IMR-90 (cell line): ENCODE measurements at regions not wholly inside any gene's neighbourhood (a gene's known extent, or its start where the extent isn't known, plus 50 kb on each side); places are given as distances from the start of the nearest gene placed in this dataset.

Experiments used
- CEBPB ChIP-seq: IDR thresholded peaks from 2 replicates; pipeline ENCODE4 v1.6.1; 2012; ENCODE audit warnings: low read depth, low read length, improper control_type of control experiment
- CTCF ChIP-seq: conservative IDR thresholded peaks from 2 replicates; pipeline ENCODE4 v1.5.1; 2012; ENCODE audit warnings: mild to moderate bottlenecking, low read depth, low read length, improper control_type of control experiment
- FOS ChIP-seq: fragments of 150-350 bp; IDR thresholded peaks from 2 replicates; pipeline ENCODE4 v1.6.1; 2016; ENCODE audit warnings: low read depth, low read length
- MAFK ChIP-seq: IDR thresholded peaks from 2 replicates; pipeline ENCODE4 v1.6.1; 2012; ENCODE audit warnings: low read depth, low read length, improper control_type of control experiment
- MAZ ChIP-seq: IDR thresholded peaks from 2 replicates; pipeline ENCODE4 v1.6.1; 2012; ENCODE audit warnings: low read depth, mild to moderate bottlenecking, low read length, improper control_type of control experiment, moderate library complexity, borderline replicate concordance
- NFE2L2 ChIP-seq: fragments of 150-350 bp; IDR thresholded peaks from 2 replicates; pipeline ENCODE4 v1.6.1; 2016; ENCODE audit warnings: low read depth, mild to moderate bottlenecking, low read length
- POLR2A ChIP-seq: IDR thresholded peaks from 2 replicates; pipeline ENCODE4 v1.6.1; 2012; ENCODE audit warnings: mild to moderate bottlenecking, low read depth, low read length
- RCOR1 ChIP-seq: IDR thresholded peaks from 2 replicates; pipeline ENCODE4 v1.6.1; 2012; ENCODE audit warnings: mild to moderate bottlenecking, low read length, improper control_type of control experiment; ENCODE audit not compliant: insufficient replicate concordance
- RFX5 ChIP-seq: IDR thresholded peaks from 2 replicates; pipeline ENCODE4 v1.8.0; 2012; ENCODE audit warnings: low read depth, mild to moderate bottlenecking, low read length, moderate library complexity
- SMC3 ChIP-seq: fragments of 150-350 bp; IDR thresholded peaks from 2 replicates; pipeline ENCODE4 v1.6.1; 2016; ENCODE audit warnings: low read depth, mild to moderate bottlenecking, antibody characterized with exemption, low read length, moderate library complexity
- USF2 ChIP-seq: fragments of 150-350 bp; IDR thresholded peaks from 2 replicates; pipeline ENCODE4 v1.6.1; 2017; ENCODE audit warnings: mild to moderate bottlenecking, antibody characterized with exemption, low read length, low read depth

GRCh38 chr2:58796239-58796910 lies 555.2 kb upstream of the FANCL start:
- no peak for TF ChIP-seq CTCF
- no peak for TF ChIP-seq POLR2A
- TF ChIP-seq CEBPB = no peak
- no peak for TF ChIP-seq USF2
- TF ChIP-seq MAFK = no peak
- TF ChIP-seq RFX5 = no peak
- no peak for TF ChIP-seq RCOR1
- no peak for TF ChIP-seq FOS
- TF ChIP-seq NFE2L2 = no peak
- TF ChIP-seq SMC3 = no peak
- no peak for TF ChIP-seq MAZ
